CD4-positive, alpha-beta T cell treated with Interleukin-17A for 1 hour (primary cell): ENCODE measurements at regions not wholly inside any gene's neighbourhood (a gene's known extent, or its start where the extent isn't known, plus 50 kb on each side); places are given as distances from the start of the nearest gene placed in this dataset.

ENCODE experiments used
- DNase-seq: peaks from one replicate; pipeline ENCODE4 v3.0.0-alpha.2; 2020

GRCh38 chr2:14126846-14127245 lies 505.7 kb upstream of the LRATD1 start:
- DNase-seq, result no peak

- DNase-seq, result no peak
Measured at GRCh38 chr2:14127765-14128164, 504.8 kb upstream of the LRATD1 start.

- DNase-seq, result no peak
Measured at GRCh38 chr2:14132386-14132785, 500.1 kb upstream of the LRATD1 start.

GRCh38 chr2:14134771-14135170 lies 497.7 kb upstream of the LRATD1 start:
- DNase-seq, result no peak

- no peak for DNase-seq
Measured at GRCh38 chr2:14136030-14136429, 496.5 kb upstream of the LRATD1 start.

- DNase-seq, result no peak
Measured at GRCh38 chr2:14137643-14138042, 494.9 kb upstream of the LRATD1 start.

GRCh38 chr2:14140009-14140550 lies 492.4 kb upstream of the LRATD1 start:
- no peak for DNase-seq

GRCh38 chr2:14143435-14143834 lies 489.1 kb upstream of the LRATD1 start:
- no peak for DNase-seq

- no peak for DNase-seq
Measured at GRCh38 chr2:14148216-14148615, 484.3 kb upstream of the LRATD1 start.

- DNase-seq, result no peak
Measured at GRCh38 chr2:14157816-14158215, 474.7 kb upstream of the LRATD1 start.

- no peak for DNase-seq
Measured at GRCh38 chr2:14180333-14180732, 452.2 kb upstream of the LRATD1 start.

- no peak for DNase-seq
Measured at GRCh38 chr2:14182227-14182946, 450.1 kb upstream of the LRATD1 start.

GRCh38 chr2:14185906-14186305 lies 446.6 kb upstream of the LRATD1 start:
- no peak for DNase-seq

- DNase-seq, result no peak
Measured at GRCh38 chr2:14188446-14188845, 444.1 kb upstream of the LRATD1 start.

GRCh38 chr2:14189929-14190328 lies 442.6 kb upstream of the LRATD1 start:
- DNase-seq, result no peak

- no peak for DNase-seq
Measured at GRCh38 chr2:14194233-14194632, 438.3 kb upstream of the LRATD1 start.

- no peak for DNase-seq
Measured at GRCh38 chr2:14197293-14197692, 435.2 kb upstream of the LRATD1 start.

GRCh38 chr2:14199040-14199439 lies 433.5 kb upstream of the LRATD1 start:
- DNase-seq, result no peak

GRCh38 chr2:14219306-14219705 lies 413.2 kb upstream of the LRATD1 start:
- no peak for DNase-seq

GRCh38 chr2:14220101-14220500 lies 412.4 kb upstream of the LRATD1 start:
- DNase-seq, result no peak

- DNase-seq, result no peak
Measured at GRCh38 chr2:14221466-14221865, 411.1 kb upstream of the LRATD1 start.

GRCh38 chr2:14223576-14223975 lies 408.9 kb upstream of the LRATD1 start:
- no peak for DNase-seq

- DNase-seq, result no peak
Measured at GRCh38 chr2:14231391-14231898, 401.1 kb upstream of the LRATD1 start.

- no peak for DNase-seq
Measured at GRCh38 chr2:14232217-14232616, 400.3 kb upstream of the LRATD1 start.

GRCh38 chr2:14234911-14235310 lies 397.6 kb upstream of the LRATD1 start:
- DNase-seq, result no peak
